OCI-LY3 (cell line): ENCODE measurements at regions not wholly inside any gene's neighbourhood (a gene's known extent, or its start where the extent isn't known, plus 50 kb on each side); places are given as distances from the start of the nearest gene placed in this dataset.

Source experiments
- EZH2phosphoT487 ChIP-seq: fragments of 200-600 bp; shearing (Covaris generic); IDR thresholded peaks from 2 replicates; pipeline ENCODE4 v1.6.1; 2018; ENCODE audit warnings: antibody characterized with exemption, mixed run types, low read depth
- TF ChIP-seq, protein P1 (sequence below): fragments of 200-600, 300-600 bp; sonication (generic); IDR thresholded peaks from 2 replicates; pipeline ENCODE4 v1.5.1; 2014; ENCODE audit warnings: antibody characterized with exemption, low read length, low read depth

DNA sequence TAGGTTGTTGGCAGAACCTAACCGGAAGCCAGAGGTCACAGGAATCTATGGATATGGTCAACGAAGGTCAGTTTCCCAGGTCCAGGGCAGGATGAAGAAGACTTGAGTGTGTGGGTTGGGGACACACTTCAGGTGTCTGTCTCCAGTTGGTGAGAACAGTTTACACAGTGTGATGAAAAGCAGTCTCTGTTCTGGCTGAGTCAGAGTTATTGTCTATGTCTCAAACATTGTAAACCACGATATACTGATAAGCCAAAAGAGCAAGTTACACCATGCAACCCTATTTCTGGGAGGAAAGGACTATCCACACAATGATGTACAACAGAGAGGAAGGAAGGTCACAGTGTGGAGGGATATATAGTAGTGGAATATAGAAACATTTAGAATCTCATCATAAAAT, 187.1 kb upstream of the C1QTNF7 start:
- TF ChIP-seq, protein P1, sequence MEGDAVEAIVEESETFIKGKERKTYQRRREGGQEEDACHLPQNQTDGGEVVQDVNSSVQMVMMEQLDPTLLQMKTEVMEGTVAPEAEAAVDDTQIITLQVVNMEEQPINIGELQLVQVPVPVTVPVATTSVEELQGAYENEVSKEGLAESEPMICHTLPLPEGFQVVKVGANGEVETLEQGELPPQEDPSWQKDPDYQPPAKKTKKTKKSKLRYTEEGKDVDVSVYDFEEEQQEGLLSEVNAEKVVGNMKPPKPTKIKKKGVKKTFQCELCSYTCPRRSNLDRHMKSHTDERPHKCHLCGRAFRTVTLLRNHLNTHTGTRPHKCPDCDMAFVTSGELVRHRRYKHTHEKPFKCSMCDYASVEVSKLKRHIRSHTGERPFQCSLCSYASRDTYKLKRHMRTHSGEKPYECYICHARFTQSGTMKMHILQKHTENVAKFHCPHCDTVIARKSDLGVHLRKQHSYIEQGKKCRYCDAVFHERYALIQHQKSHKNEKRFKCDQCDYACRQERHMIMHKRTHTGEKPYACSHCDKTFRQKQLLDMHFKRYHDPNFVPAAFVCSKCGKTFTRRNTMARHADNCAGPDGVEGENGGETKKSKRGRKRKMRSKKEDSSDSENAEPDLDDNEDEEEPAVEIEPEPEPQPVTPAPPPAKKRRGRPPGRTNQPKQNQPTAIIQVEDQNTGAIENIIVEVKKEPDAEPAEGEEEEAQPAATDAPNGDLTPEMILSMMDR = no peak
- TF ChIP-seq EZH2phosphoT487 = no peak
